AG20443 (cell line): ENCODE measurements at regions not wholly inside any gene's neighbourhood (a gene's known extent, or its start where the extent isn't known, plus 50 kb on each side); places are given as distances from the start of the nearest gene placed in this dataset.
A peak's percentile ranks its signal among the peaks of the same experiment; 100 is the strongest.
"Not testable (repeated sequence)": the region's sequence is repeated elsewhere in the genome, so short reads cannot be mapped to it uniquely, and the experiment has no call there.

Experiments used
- DNase-seq: peaks from one replicate; pipeline ENCODE4 v3.0.0; 2012; ENCODE audit warnings: low spot score, mixed read lengths

GRCh38 chr16:88164196-88165039 lies 213.2 kb downstream of the BANP start:
- DNase-seq = not testable (repeated sequence)

- DNase-seq = not testable (repeated sequence)
Observed at GRCh38 chr16:88165040-88165544, 213.9 kb downstream of the BANP start.

- DNase-seq = not testable (repeated sequence)
Observed at GRCh38 chr16:88165683-88166082, 214.4 kb downstream of the BANP start.

- DNase-seq = not testable (repeated sequence)
Observed at GRCh38 chr16:88166209-88166773, 215.1 kb downstream of the BANP start.

GRCh38 chr16:88167798-88168556 lies 214.8 kb upstream of the ZNF469 start:
- not testable (repeated sequence) for DNase-seq

- not testable (repeated sequence) for DNase-seq
Observed at GRCh38 chr16:88168557-88168949, 214.2 kb upstream of the ZNF469 start.

- not testable (repeated sequence) for DNase-seq
Observed at GRCh38 chr16:88169136-88169830, 213.5 kb upstream of the ZNF469 start.

GRCh38 chr16:88169831-88170165 lies 213.0 kb upstream of the ZNF469 start:
- DNase-seq = not testable (repeated sequence)

- no peak for DNase-seq
Observed at GRCh38 chr16:88170528-88170991, 212.2 kb upstream of the ZNF469 start.

GRCh38 chr16:88171126-88171525 lies 211.6 kb upstream of the ZNF469 start:
- DNase-seq = not testable (repeated sequence)

GRCh38 chr16:88176184-88176583 lies 206.6 kb upstream of the ZNF469 start:
- DNase-seq = not testable (repeated sequence)

GRCh38 chr16:88176591-88177180 lies 206.1 kb upstream of the ZNF469 start:
- not testable (repeated sequence) for DNase-seq

GRCh38 chr16:88178251-88178650 lies 204.5 kb upstream of the ZNF469 start:
- DNase-seq = not testable (repeated sequence)

GRCh38 chr16:88178896-88179295 lies 203.9 kb upstream of the ZNF469 start:
- DNase-seq = not testable (repeated sequence)

- not testable (repeated sequence) for DNase-seq
Observed at GRCh38 chr16:88182967-88183881, 199.5 kb upstream of the ZNF469 start.

- not testable (repeated sequence) for DNase-seq
Observed at GRCh38 chr16:88184053-88184452, 198.7 kb upstream of the ZNF469 start.

GRCh38 chr16:88184566-88185355 lies 198.0 kb upstream of the ZNF469 start:
- DNase-seq = peak; percentile 39

GRCh38 chr16:88185406-88185805 lies 197.4 kb upstream of the ZNF469 start:
- DNase-seq = not testable (repeated sequence)
